ENCODE measurements at regions not wholly inside any gene's neighbourhood (a gene's known extent, or its start where the extent isn't known, plus 50 kb on each side); places are given as distances from the start of the nearest gene placed in this dataset.

DNA sequence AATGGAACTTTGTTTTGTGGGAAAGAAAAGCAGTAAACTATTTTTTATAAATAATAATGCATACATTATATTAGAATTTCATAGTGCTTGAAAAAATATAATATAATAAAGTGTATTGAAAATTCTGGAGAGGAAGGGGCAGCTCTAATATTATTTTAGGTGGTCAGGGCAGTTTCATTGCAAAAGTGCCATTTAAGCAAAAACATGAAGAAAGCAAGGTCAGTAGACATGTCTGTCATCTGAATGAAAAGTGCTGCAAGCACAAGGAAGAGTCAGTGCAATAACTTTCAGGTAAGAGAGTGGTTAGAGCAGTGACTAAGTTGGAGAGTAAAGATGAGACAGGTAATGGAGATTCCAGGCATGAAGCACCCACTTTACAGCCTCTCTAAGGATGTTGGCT is 435.6 kb upstream of the REG3G start:
- TF ChIP-seq CTCF (IDR thresholded peaks at IDR 0.05; ENCODE audit: insufficient read depth, low read length) (no peak), SPI1 (IDR thresholded peaks at IDR 0.05; ENCODE audit: borderline replicate concordance, low read depth) (no peak)
